Nucleus accumbens (tissue), 56 donors: ENCODE measurements at regions not wholly inside any gene's neighbourhood (a gene's known extent, or its start where the extent isn't known, plus 50 kb on each side); places are given as distances from the start of the nearest gene placed in this dataset.
"Not testable (repeated sequence)": the region's sequence is repeated elsewhere in the genome, so short reads cannot be mapped to it uniquely, and the experiment has no call there.

ENCODE experiments used
- DNase-seq, 56 donors: peaks; one replicate each; lab custom pipeline; 2025; lab: John Stamatoyannopoulos, UW

- not testable (repeated sequence) for DNase-seq
Measured at GRCh38 chr11:134588460-134589110, 176.5 kb upstream of the B3GAT1 start.

- DNase-seq = no peak
Measured at GRCh38 chr11:134587345-134587744, 175.3 kb upstream of the B3GAT1 start.

DNA sequence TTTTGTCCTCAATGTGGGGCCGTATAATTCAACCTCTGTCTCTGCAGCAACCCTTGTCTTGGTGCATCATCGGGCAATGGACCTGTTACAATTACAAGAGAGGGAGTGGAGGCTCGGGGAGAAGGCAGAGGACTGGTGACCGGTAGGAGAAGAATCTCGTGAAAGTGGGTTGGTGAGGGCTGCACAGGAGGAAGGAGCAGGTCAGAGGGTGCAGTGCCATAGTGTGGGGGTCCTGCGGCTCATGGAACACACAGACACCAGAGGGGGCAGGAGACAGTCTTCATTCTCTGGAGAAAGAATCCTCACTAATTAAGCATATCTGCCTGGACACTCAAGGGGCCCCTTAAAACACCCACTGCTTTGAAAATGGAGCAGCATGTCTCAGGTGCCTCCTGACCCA lies 174.7 kb upstream of the B3GAT1 start:
- no peak for DNase-seq

- DNase-seq = no peak
Measured at GRCh38 chr11:134585666-134586610, 173.9 kb upstream of the B3GAT1 start.

GRCh38 chr11:134584706-134585445 lies 172.8 kb upstream of the B3GAT1 start:
- DNase-seq = peak in 4 of 56 donors; percentile 18 to 40 (median 34)

DNA sequence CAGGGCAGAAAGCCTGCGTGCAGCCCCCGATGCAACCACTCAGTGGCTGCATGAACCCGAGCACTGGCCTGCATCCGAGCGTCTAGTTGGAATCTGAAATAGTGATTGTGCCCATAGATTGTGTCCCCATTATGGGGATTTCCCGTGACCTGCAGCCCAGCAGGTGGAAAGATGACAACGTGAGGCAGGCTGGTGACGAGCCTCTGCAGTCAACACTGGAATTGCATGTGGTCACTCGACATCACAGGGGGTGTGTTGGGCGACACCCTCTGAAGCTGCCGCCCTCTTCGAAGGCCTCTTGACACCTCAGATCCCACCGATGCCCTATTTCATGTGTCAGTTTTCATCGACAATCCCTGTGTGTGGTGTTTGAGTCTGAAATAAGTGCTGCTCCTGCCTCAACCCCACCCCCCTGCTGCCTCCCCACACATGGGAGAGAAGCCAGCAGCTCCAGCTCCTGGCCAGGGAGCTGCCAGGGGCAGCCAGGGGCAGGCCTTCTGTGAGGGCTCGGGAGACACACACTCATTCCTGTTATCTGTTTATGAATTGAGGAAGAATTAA lies 172.0 kb upstream of the B3GAT1 start:
- peak in 1 of 56 donors; percentile 19 for DNase-seq

DNA sequence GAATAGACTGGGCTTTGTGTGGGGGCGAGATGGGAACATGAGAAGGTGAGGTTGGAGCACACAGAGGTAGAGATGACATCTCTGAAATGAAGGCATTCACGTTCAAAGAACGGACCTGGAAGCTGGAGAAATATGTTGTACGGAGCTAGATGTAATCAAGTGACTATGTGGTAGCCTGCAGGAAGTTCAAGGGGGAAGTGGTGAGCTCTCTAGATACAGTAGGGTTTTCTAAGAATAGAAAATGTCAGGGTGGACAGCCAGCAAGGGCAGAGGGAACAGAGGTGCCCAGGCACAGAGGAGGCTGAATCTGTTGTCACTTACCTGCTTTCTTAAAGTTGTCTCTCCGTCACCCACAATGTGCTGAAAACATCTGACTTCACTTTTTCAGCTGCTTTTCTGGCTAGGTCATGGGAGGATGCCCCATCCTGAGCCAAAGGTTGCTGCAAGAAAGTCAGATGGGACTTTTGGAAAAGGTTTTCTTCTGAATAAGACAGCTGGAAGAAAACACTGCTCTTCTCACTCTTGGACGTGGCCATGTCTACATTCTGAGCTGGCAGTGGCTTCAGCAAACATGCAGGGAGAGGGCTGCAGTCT lies 171.5 kb upstream of the B3GAT1 start:
- DNase-seq = no peak

DNA sequence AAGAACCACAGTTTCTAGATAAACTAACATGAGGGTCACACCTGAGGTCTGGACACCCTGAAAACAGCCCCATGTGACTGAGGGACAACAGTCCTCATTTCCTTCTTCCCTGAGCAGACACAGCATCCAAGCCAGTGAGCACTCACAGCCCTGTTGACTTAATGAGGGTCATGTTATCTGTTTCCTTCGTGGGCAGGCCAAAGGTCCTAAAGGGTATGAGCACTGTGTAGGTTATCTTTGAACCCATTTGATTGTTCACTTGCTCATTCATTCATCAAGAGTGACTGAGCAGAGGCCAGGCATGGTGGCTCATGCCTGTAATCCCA lies 170.7 kb upstream of the B3GAT1 start:
- DNase-seq = no peak

GRCh38 chr11:134581966-134582769 lies 170.1 kb upstream of the B3GAT1 start:
- no peak for DNase-seq

- DNase-seq = no peak
Measured at GRCh38 chr11:134581121-134581626, 169.1 kb upstream of the B3GAT1 start.

GRCh38 chr11:134580610-134580975 lies 168.6 kb upstream of the B3GAT1 start:
- DNase-seq = no peak

- DNase-seq = peak in 2 of 56 donors; percentile 17 to 27
Measured at GRCh38 chr11:134579724-134580609, 167.9 kb upstream of the B3GAT1 start.

GRCh38 chr11:134578807-134579723 lies 167.0 kb upstream of the B3GAT1 start:
- peak in 1 of 56 donors; percentile 29 for DNase-seq

DNA sequence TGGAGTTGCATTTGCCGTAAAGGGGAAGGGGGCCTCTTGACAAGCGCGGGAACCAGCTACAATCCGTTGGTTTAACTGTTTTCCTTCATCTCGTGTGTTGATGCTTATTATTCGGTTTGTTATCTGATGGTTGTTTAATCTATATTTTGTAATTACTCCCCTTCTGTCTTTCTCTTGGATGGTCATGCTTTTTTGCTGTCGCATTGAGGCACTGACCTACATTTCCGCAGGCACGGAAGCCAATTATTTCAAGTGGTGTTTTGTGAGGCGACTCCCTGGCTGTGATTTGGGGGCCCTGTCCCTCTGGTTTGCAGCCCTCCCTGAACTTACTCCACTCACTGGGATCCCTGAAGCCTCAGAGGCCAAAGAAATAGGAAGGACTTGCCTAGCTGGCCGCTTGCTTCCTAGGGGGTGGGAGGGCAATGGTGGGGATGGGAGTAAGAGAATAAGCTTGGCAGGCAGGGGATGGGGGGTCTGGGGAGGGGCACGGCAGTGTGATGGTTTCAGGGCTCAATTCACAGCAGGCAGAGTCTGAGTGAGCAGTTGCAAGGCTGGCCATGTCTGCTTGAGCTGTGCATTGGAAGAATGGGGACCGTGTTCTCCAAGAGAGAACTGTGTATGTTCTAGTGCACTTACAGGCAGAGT lies 165.8 kb upstream of the B3GAT1 start:
- DNase-seq = no peak

GRCh38 chr11:134576721-134577171 lies 164.7 kb upstream of the B3GAT1 start:
- DNase-seq = peak in 2 of 56 donors; percentile 18 to 24

- DNase-seq = no peak
Measured at GRCh38 chr11:134576286-134576685, 164.2 kb upstream of the B3GAT1 start.
